H9 (cell line): ENCODE measurements at regions not wholly inside any gene's neighbourhood (a gene's known extent, or its start where the extent isn't known, plus 50 kb on each side); places are given as distances from the start of the nearest gene placed in this dataset.
"Not testable (repeated sequence)": the region's sequence is repeated elsewhere in the genome, so short reads cannot be mapped to it uniquely, and the experiment has no call there.

ENCODE experiments used
- DNase-seq: peaks from one replicate; pipeline ENCODE4 v3.0.0-alpha.2; 2017
- H2AFZ ChIP-seq: one replicate; pipeline ENCODE4 v1.6.1; 2013; ENCODE audit warnings: mild to moderate bottlenecking, low read length, control low read depth, moderate library complexity
- H2AK5ac ChIP-seq: 2 replicates; pipeline ENCODE4 v1.6.1; 2013; ENCODE audit warnings: low read length, control low read depth, mixed read lengths; ENCODE audit not compliant: insufficient read length
- H2BK120ac ChIP-seq: one replicate; pipeline ENCODE4 v1.6.1; 2013; ENCODE audit warnings: low read depth, mild to moderate bottlenecking, low read length, control low read depth, inconsistent platforms; ENCODE audit not compliant: poor library complexity, severe bottlenecking
- H2BK12ac ChIP-seq: 2 replicates; pipeline ENCODE4 v1.6.1; 2013; ENCODE audit warnings: low read length, control low read depth, mixed read lengths, low read depth; ENCODE audit not compliant: insufficient read length
- H2BK15ac ChIP-seq: 2 replicates; pipeline ENCODE4 v1.6.1; 2013; ENCODE audit warnings: low read depth, low read length, control low read depth
- H2BK20ac ChIP-seq: one replicate; pipeline ENCODE4 v1.6.1; 2013; ENCODE audit warnings: low read depth, mild to moderate bottlenecking, low read length, control low read depth, inconsistent platforms; ENCODE audit not compliant: poor library complexity, severe bottlenecking
- H2BK5ac ChIP-seq: 2 replicates; pipeline ENCODE4 v1.6.1; 2013; ENCODE audit warnings: low read length, control low read depth, mixed read lengths; ENCODE audit not compliant: insufficient read length
- H3K14ac ChIP-seq: 2 replicates; pipeline ENCODE4 v1.6.1; 2013; ENCODE audit warnings: low read length, control low read depth; ENCODE audit not compliant: insufficient read depth
- H3K18ac ChIP-seq: 2 replicates; pipeline ENCODE4 v1.6.1; 2013; ENCODE audit warnings: low read depth, mild to moderate bottlenecking, mixed read lengths, low read length, control low read depth; ENCODE audit not compliant: insufficient read length
- H3K23ac ChIP-seq: 2 replicates; pipeline ENCODE4 v1.6.1; 2013; ENCODE audit warnings: low read length, control low read depth, mixed read lengths, low read depth; ENCODE audit not compliant: insufficient read length
- H3K23me2 ChIP-seq: 2 replicates; pipeline ENCODE4 v1.6.1; 2013; ENCODE audit warnings: low read depth, mild to moderate bottlenecking, mixed read lengths, low read length, control low read depth; ENCODE audit not compliant: insufficient read length, poor library complexity, severe bottlenecking
- H3K27ac ChIP-seq: 2 replicates; pipeline ENCODE4 v1.5.1; 2013; ENCODE audit warnings: low read length, control low read depth, mixed read lengths, low read depth; ENCODE audit not compliant: insufficient read length
- H3K27me3 ChIP-seq: 2 replicates; pipeline ENCODE4 v1.6.1; 2013; ENCODE audit warnings: low read length, control low read depth, inconsistent platforms; ENCODE audit not compliant: insufficient read depth
- H3K4ac ChIP-seq: 2 replicates; pipeline ENCODE4 v1.6.1; 2013; ENCODE audit warnings: low read depth, mild to moderate bottlenecking, control low read depth, inconsistent platforms, low read length, moderate library complexity
- H3K4me1 ChIP-seq: 2 replicates; pipeline ENCODE4 v1.6.1; 2013; ENCODE audit warnings: low read length, control low read depth, inconsistent platforms; ENCODE audit not compliant: insufficient read depth
- H3K4me2 ChIP-seq: 2 replicates; pipeline ENCODE4 v1.6.1; 2013; ENCODE audit warnings: low read length, control low read depth, mixed read lengths; ENCODE audit not compliant: insufficient read length, insufficient read depth
- H3K56ac ChIP-seq: 2 replicates; pipeline ENCODE4 v1.6.1; 2013; ENCODE audit warnings: low read depth, mild to moderate bottlenecking, mixed read lengths, low read length, control low read depth; ENCODE audit not compliant: insufficient read length
- H3K79me1 ChIP-seq: 2 replicates; pipeline ENCODE4 v1.6.1; 2013; ENCODE audit warnings: low read depth, mild to moderate bottlenecking, moderate library complexity, low read length, control low read depth, inconsistent platforms; ENCODE audit not compliant: insufficient read depth, poor library complexity, severe bottlenecking
- H3K79me2 ChIP-seq: 2 replicates; pipeline ENCODE4 v1.6.1; 2013; ENCODE audit warnings: low read length, control low read depth, inconsistent platforms; ENCODE audit not compliant: insufficient read depth
- H3K9ac ChIP-seq: 2 replicates; pipeline ENCODE4 v1.6.1; 2013; ENCODE audit warnings: low read length, control low read depth, mixed read lengths; ENCODE audit not compliant: insufficient read length; ENCODE audit errors: extremely low read depth
- H3K9me3 ChIP-seq: one replicate; pipeline ENCODE4 v1.6.1; 2013; ENCODE audit warnings: low read depth, low read length, inconsistent platforms; ENCODE audit not compliant: control insufficient read depth
- H3T11ph ChIP-seq: one replicate; pipeline ENCODE4 v1.6.1; 2013; ENCODE audit warnings: mild to moderate bottlenecking, low read length, control low read depth, inconsistent platforms
- H4K20me1 ChIP-seq: one replicate; pipeline ENCODE4 v1.6.1; 2013; ENCODE audit not compliant: control insufficient read depth, insufficient read length, insufficient read depth
- H4K5ac ChIP-seq: 2 replicates; pipeline ENCODE4 v1.6.1; 2013; ENCODE audit warnings: low read depth, mild to moderate bottlenecking, mixed read lengths, low read length, control low read depth; ENCODE audit not compliant: insufficient read length
- H4K8ac ChIP-seq: replicated peaks from 2 replicates; pipeline ENCODE4 v1.6.1; 2013; ENCODE audit warnings: low read length, control low read depth, mixed read lengths, low read depth; ENCODE audit not compliant: insufficient read length
- H4K91ac ChIP-seq: 2 replicates; pipeline ENCODE4 v1.6.1; 2013; ENCODE audit warnings: low read depth, mild to moderate bottlenecking, moderate library complexity, mixed read lengths, low read length, control low read depth; ENCODE audit not compliant: insufficient read length
- H3K27ac Mint-ChIP-seq, 3 experiments: 2 replicates in 2 of 3; 3 replicates in 1 of 3; pipeline ENCODE4 v1.8.0; 2020 to 2021; ENCODE audit warnings: mixed read lengths in 3 of 3, mild to moderate bottlenecking in 1 of 3, moderate library complexity in 1 of 3
- H3K27me3 Mint-ChIP-seq: 2 replicates; pipeline ENCODE4 v1.8.0; 2021; ENCODE audit warnings: low read depth, mild to moderate bottlenecking, moderate library complexity, mixed read lengths
- H3K36me3 Mint-ChIP-seq, 3 experiments: 2 replicates in 2 of 3; 3 replicates in 1 of 3; pipeline ENCODE4 v1.8.0; 2020 to 2021; ENCODE audit warnings: low read depth in 3 of 3, mixed read lengths in 3 of 3; ENCODE audit not compliant: insufficient read depth in 1 of 3
- H3K4me1 Mint-ChIP-seq, 2 experiments: 2 replicates each; pipeline ENCODE4 v1.8.0; 2020; ENCODE audit warnings: mixed read lengths in 2 of 2
- H3K4me3 Mint-ChIP-seq, 2 experiments: 2 replicates in 1 of 2; 3 replicates in 1 of 2; pipeline ENCODE4 v1.8.0; 2020 to 2021; ENCODE audit warnings: mild to moderate bottlenecking in 2 of 2, mixed read lengths in 2 of 2, moderate library complexity in 1 of 2
- H3K9me3 Mint-ChIP-seq, 2 experiments: 2 replicates in 1 of 2; 3 replicates in 1 of 2; pipeline ENCODE4 v1.8.0; 2020; ENCODE audit warnings: mild to moderate bottlenecking in 2 of 2, mixed read lengths in 2 of 2, moderate library complexity in 1 of 2
- WGBS: extraction: QIAGEN DNeasy Blood & Tissue Kit; methylation state at CpG from one replicate; pipeline ENCODE4 v1.1.7; 2013; ENCODE audit warnings: missing lambda C conversion rate, low lambda C conversion rate, mixed read lengths; ENCODE audit not compliant: insufficient read length; ENCODE audit errors: extremely low coverage; 5-methylcytosine and 5-hydroxymethylcytosine counted together

DNA sequence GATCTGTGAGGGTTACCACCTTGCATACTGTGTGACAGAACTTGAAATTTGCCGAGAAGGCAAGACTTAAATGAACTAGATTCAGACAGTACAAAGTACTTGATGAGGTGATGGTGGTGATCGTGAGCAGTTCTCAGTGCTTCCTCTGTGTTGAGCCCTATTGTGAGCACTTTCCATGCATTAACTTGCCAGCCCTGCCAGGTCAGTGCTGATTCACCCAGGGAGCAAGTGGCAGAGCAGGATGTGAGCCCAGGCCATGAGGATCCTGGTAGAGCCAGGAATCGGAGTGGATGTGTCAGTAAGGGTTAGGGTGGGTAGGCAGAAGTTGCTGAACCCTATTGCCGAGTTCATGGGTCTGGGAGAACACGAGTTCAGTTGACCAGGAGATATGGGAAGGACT is 4545.7 kb upstream of the TPTE start:
- not testable (repeated sequence) for DNase-seq

DNA sequence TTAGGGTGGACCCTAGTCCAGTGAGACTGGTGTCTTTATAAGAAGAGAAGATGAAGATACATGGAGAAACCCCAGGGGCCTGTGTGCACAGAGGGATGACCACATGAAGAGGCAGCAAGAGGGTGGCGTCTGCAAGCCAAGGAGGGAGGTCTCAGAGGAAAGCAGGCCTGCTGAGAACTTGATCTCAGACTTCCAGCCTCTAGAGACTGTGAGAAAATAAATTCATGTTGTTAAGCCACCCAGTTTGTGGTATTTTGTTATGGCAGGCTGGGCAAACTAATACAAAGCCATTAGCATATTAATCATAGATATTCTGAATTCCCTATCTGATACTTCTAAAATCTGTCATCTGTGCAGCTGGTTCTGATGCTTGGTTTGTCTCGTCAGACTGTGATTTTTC is 4523.8 kb upstream of the TPTE start:
- not testable (repeated sequence) for H3K27ac ChIP-seq, H3T11ph ChIP-seq, H3K27me3 Mint-ChIP-seq, H3K23me2 ChIP-seq, H3K27ac Mint-ChIP-seq, H4K5ac ChIP-seq, H2BK5ac ChIP-seq, H3K9me3 ChIP-seq, DNase-seq, H3K56ac ChIP-seq, H3K9ac ChIP-seq, H3K23ac ChIP-seq, H3K18ac ChIP-seq, H4K91ac ChIP-seq, H3K27me3 ChIP-seq, H2BK120ac ChIP-seq, H3K4me3 Mint-ChIP-seq, H3K4me1 Mint-ChIP-seq, H3K14ac ChIP-seq, H3K79me2 ChIP-seq, H2BK12ac ChIP-seq, H3K4me1 ChIP-seq, H3K4me2 ChIP-seq, H4K20me1 ChIP-seq, H3K4ac ChIP-seq, H2BK15ac ChIP-seq, H3K79me1 ChIP-seq, H2BK20ac ChIP-seq, H3K9me3 Mint-ChIP-seq, H2AFZ ChIP-seq, H3K36me3 Mint-ChIP-seq, H2AK5ac ChIP-seq, H4K8ac ChIP-seq
- WGBS = no CpG with 5 or more reads among the region's 2 CpGs

More for the DNA sequence above, 4545.7 kb upstream of the TPTE start:
- not testable (repeated sequence) for H3T11ph ChIP-seq, H3K4me1 ChIP-seq, H2BK120ac ChIP-seq, H4K8ac ChIP-seq, H3K23me2 ChIP-seq, H3K23ac ChIP-seq, H2BK20ac ChIP-seq, H3K36me3 Mint-ChIP-seq, H2BK5ac ChIP-seq, H4K20me1 ChIP-seq, H3K18ac ChIP-seq, H3K14ac ChIP-seq, H3K79me2 ChIP-seq, H3K27ac ChIP-seq, H3K27me3 ChIP-seq, H2BK12ac ChIP-seq, H3K27ac Mint-ChIP-seq, H2AK5ac ChIP-seq, H2AFZ ChIP-seq, H3K9me3 ChIP-seq, H2BK15ac ChIP-seq, H4K5ac ChIP-seq, H3K4ac ChIP-seq, H4K91ac ChIP-seq, H3K4me2 ChIP-seq, H3K56ac ChIP-seq, H3K79me1 ChIP-seq, H3K9me3 Mint-ChIP-seq, H3K27me3 Mint-ChIP-seq, H3K4me1 Mint-ChIP-seq, H3K9ac ChIP-seq, H3K4me3 Mint-ChIP-seq
- WGBS = no CpG with 5 or more reads among the region's 5 CpGs
